ENCODE measurements at regions not wholly inside any gene's neighbourhood (a gene's known extent, or its start where the extent isn't known, plus 50 kb on each side); places are given as distances from the start of the nearest gene placed in this dataset.
"Not testable (repeated sequence)": the region's sequence is repeated elsewhere in the genome, so short reads cannot be mapped to it uniquely, and the experiment has no call there.

GRCh38 chr16:59114790-59115189 lies 380.7 kb upstream of the GOT2 start:
- H3K36me3 Mint-ChIP-seq (ENCODE audit: low read depth): no peaks in the 10 kb centered on the region
- no peak overlapping the region for H3K4me3 Mint-ChIP-seq
- H3K4me1 Mint-ChIP-seq: no peaks in the 10 kb centered on the region
- H3K9me3 Mint-ChIP-seq: no peaks in the 10 kb centered on the region
- TF ChIP-seq CTCF (IDR thresholded peaks at IDR 0.05; ENCODE audit: unreplicated experiment in 3 of 3): no peak
- H3K27ac Mint-ChIP-seq: no peak overlapping the region
- no peaks in the 10 kb centered on the region for H3K27me3 Mint-ChIP-seq (ENCODE audit: low read depth)

- Mint-ChIP-seq H3K36me3 (ENCODE audit: low read depth) (no peaks in the 10 kb centered on the region), H3K4me1 (no peaks in the 10 kb centered on the region), H3K27me3 (ENCODE audit: low read depth) (no peaks in the 10 kb centered on the region), H3K27ac (no peak overlapping the region), H3K9me3 (no peaks in the 10 kb centered on the region), H3K4me3 (no peak overlapping the region)
- TF ChIP-seq CTCF (IDR thresholded peaks at IDR 0.05; ENCODE audit: unreplicated experiment in 3 of 3): no peak
Measured at GRCh38 chr16:59113004-59113670, 379.0 kb upstream of the GOT2 start.

GRCh38 chr16:59111280-59111679 lies 377.2 kb upstream of the GOT2 start:
- Mint-ChIP-seq H3K36me3 (ENCODE audit: low read depth) (no peaks in the 10 kb centered on the region), H3K9me3 (no peaks in the 10 kb centered on the region), H3K4me1 (no peaks in the 10 kb centered on the region), H3K27ac (no peak overlapping the region), H3K4me3 (no peak overlapping the region), H3K27me3 (ENCODE audit: low read depth) (no peaks in the 10 kb centered on the region)
- no peak for TF ChIP-seq CTCF (IDR thresholded peaks at IDR 0.05; ENCODE audit: unreplicated experiment in 3 of 3)

GRCh38 chr16:59108374-59108773 lies 374.3 kb upstream of the GOT2 start:
- no peak overlapping the region for H3K27ac Mint-ChIP-seq
- no peaks in the 10 kb centered on the region for H3K9me3 Mint-ChIP-seq
- H3K27me3 Mint-ChIP-seq (ENCODE audit: low read depth): no peaks in the 10 kb centered on the region
- no peaks in the 10 kb centered on the region for H3K4me1 Mint-ChIP-seq
- no peak for TF ChIP-seq CTCF (IDR thresholded peaks at IDR 0.05; ENCODE audit: unreplicated experiment in 3 of 3)
- H3K36me3 Mint-ChIP-seq (ENCODE audit: low read depth): no peaks in the 10 kb centered on the region
- no peak overlapping the region for H3K4me3 Mint-ChIP-seq

GRCh38 chr16:59096682-59097081 lies 362.6 kb upstream of the GOT2 start:
- H3K4me3 Mint-ChIP-seq; H3K36me3 Mint-ChIP-seq (ENCODE audit: low read depth); H3K27me3 Mint-ChIP-seq (ENCODE audit: low read depth); H3K27ac Mint-ChIP-seq; H3K4me1 Mint-ChIP-seq: not testable (repeated sequence)
- H3K9me3 Mint-ChIP-seq: peaks cover 13% of the 10 kb centered on the region

GRCh38 chr16:59090541-59090940 lies 356.4 kb upstream of the GOT2 start:
- Mint-ChIP-seq H3K27ac (no peak overlapping the region), H3K36me3 (ENCODE audit: low read depth) (no peaks in the 10 kb centered on the region), H3K9me3 (no peaks in the 10 kb centered on the region), H3K27me3 (ENCODE audit: low read depth) (no peaks in the 10 kb centered on the region), H3K4me3 (no peak overlapping the region), H3K4me1 (no peaks in the 10 kb centered on the region)
- no peak for TF ChIP-seq CTCF (IDR thresholded peaks at IDR 0.05; ENCODE audit: unreplicated experiment in 3 of 3)

All from nephron (organoid).